ENCODE measurements at regions not wholly inside any gene's neighbourhood (a gene's known extent, or its start where the extent isn't known, plus 50 kb on each side); places are given as distances from the start of the nearest gene placed in this dataset.

DNA sequence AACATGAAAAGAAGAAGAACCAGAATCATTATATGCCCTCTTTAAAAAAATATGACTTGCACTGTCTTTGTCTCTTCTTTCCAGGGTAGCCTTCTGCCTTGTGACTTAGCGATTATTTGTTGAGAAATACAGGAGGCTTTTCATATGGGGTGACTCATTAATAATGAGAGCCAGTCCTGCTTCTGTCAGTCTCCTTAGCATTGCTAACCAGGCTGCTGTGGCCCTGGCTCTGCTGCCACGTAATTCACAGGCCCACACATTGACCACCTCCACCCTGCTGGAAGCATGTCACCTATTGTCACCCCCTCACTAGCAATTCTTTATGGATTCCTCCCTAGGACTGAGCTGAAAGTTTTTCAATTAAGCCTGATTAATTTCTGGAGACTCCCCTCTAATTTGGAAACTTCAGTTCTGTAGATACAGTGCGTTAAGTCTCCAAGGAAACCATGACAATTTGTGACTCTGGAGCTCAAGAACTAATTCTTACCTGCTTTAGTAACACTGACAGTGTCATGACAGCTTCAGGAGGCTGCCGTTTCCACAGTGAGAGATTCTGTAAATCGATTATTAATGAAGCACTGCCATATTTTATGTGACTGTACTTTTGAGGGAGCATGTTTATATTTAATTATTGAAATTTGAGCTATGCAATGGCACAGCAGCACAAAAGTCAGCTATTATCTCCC is 267.9 kb upstream of the SP8 start:
- CTCF ChIA-PET: no interaction called here

GRCh38 chr7:21059069-21059468 is 272.4 kb upstream of the SP8 start:
- Histone ChIP-seq H3K79me2 (ENCODE audit: insufficient read depth, low read length) (no peaks in the 10 kb centered on the region), H3K4me2 (ENCODE audit: low read length) (no peak overlapping the region), H3K9me2 (ENCODE audit: insufficient read depth) (no peaks in the 10 kb centered on the region), H3K36me3 (ENCODE audit: control insufficient read depth in 1 of 2, insufficient read depth in 2 of 2, low read length in 2 of 2) (no peaks in the 10 kb centered on the region), H3K9ac (ENCODE audit: low read length) (no peak overlapping the region), H3K27ac (ENCODE audit: low read depth, low read length) (no peak overlapping the region), H2AFZ (ENCODE audit: low read depth, low read length, poor library complexity, severe bottlenecking) (no peak overlapping the region), H3K4me1 (ENCODE audit: control insufficient read depth in 1 of 2, insufficient read depth in 2 of 2, low read length in 2 of 2) (no peaks in the 10 kb centered on the region), H3K27me3 (ENCODE audit: insufficient read depth, low read length) (no peaks in the 10 kb centered on the region; the same call in 1 of the 2 replicates), H4K20me1 (ENCODE audit: insufficient read depth) (no peaks in the 10 kb centered on the region), H3K9me3 (ENCODE audit: control insufficient read depth in 1 of 2, insufficient read depth in 1 of 2, low read depth in 1 of 2, low read length in 2 of 2) (no peaks in the 10 kb centered on the region), H3K4me3 (replicated peaks in 1 of 2; ENCODE audit: low read depth in 1 of 2, low read length in 2 of 2) (no peak overlapping the region)
- intact Hi-C loops (cut with micrococcal nuclease): no loop called here
- DNase-seq (ENCODE audit: low read depth, low spot score): no peak
- TF ChIP-seq YY1 (IDR thresholded peaks at IDR 0.05; ENCODE audit: extremely low read depth, insufficient replicate concordance, low read depth, low read length) (no peak), SIN3A (IDR thresholded peaks at IDR 0.05; ENCODE audit: low read depth) (no peak), MAX (IDR thresholded peaks at IDR 0.05) (no peak), POLR2A (IDR thresholded peaks at IDR 0.05; ENCODE audit: borderline replicate concordance, extremely low read depth, insufficient read depth, insufficient read length) (no peak), EZH2phosphoT487 (IDR thresholded peaks at IDR 0.05; ENCODE audit: borderline replicate concordance) (no peak), JUND (IDR thresholded peaks at IDR 0.05) (no peak), ZFX (IDR thresholded peaks at IDR 0.05) (no peak)
- TF ChIP-seq, protein P1, sequence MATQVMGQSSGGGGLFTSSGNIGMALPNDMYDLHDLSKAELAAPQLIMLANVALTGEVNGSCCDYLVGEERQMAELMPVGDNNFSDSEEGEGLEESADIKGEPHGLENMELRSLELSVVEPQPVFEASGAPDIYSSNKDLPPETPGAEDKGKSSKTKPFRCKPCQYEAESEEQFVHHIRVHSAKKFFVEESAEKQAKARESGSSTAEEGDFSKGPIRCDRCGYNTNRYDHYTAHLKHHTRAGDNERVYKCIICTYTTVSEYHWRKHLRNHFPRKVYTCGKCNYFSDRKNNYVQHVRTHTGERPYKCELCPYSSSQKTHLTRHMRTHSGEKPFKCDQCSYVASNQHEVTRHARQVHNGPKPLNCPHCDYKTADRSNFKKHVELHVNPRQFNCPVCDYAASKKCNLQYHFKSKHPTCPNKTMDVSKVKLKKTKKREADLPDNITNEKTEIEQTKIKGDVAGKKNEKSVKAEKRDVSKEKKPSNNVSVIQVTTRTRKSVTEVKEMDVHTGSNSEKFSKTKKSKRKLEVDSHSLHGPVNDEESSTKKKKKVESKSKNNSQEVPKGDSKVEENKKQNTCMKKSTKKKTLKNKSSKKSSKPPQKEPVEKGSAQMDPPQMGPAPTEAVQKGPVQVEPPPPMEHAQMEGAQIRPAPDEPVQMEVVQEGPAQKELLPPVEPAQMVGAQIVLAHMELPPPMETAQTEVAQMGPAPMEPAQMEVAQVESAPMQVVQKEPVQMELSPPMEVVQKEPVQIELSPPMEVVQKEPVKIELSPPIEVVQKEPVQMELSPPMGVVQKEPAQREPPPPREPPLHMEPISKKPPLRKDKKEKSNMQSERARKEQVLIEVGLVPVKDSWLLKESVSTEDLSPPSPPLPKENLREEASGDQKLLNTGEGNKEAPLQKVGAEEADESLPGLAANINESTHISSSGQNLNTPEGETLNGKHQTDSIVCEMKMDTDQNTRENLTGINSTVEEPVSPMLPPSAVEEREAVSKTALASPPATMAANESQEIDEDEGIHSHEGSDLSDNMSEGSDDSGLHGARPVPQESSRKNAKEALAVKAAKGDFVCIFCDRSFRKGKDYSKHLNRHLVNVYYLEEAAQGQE (IDR thresholded peaks at IDR 0.05; ENCODE audit: low read depth): no peak
- ChIA-PET RAD21 (ENCODE audit: low non-redundant PET in 1 of 2, low total read pairs in 2 of 2, uncharacterized antibody in 2 of 2, unreplicated experiment in 2 of 2) (no interaction called here), POLR2A (no interaction called here), CTCF (no interaction called here)
- ATAC-seq: no peak
- no TSS peak for BruUV-seq (replicated peaks)

More for the DNA sequence above, 267.9 kb upstream of the SP8 start:
- Histone ChIP-seq H3K4me3 (replicated peaks in 1 of 2; ENCODE audit: low read depth in 1 of 2, low read length in 2 of 2) (no peak overlapping the region), H2AFZ (ENCODE audit: low read depth, low read length, poor library complexity, severe bottlenecking) (no peak overlapping the region), H3K9me3 (ENCODE audit: control insufficient read depth in 1 of 2, insufficient read depth in 1 of 2, low read depth in 1 of 2, low read length in 2 of 2) (no peaks in the 10 kb centered on the region), H3K36me3 (ENCODE audit: control insufficient read depth in 1 of 2, insufficient read depth in 2 of 2, low read length in 2 of 2) (no peaks in the 10 kb centered on the region), H3K9me2 (ENCODE audit: insufficient read depth) (no peaks in the 10 kb centered on the region), H3K4me2 (ENCODE audit: low read length) (no peak overlapping the region), H4K20me1 (ENCODE audit: insufficient read depth) (no peaks in the 10 kb centered on the region), H3K9ac (ENCODE audit: low read length) (no peak overlapping the region), H3K27ac (ENCODE audit: low read depth, low read length) (no peak overlapping the region), H3K4me1 (ENCODE audit: control insufficient read depth in 1 of 2, insufficient read depth in 2 of 2, low read length in 2 of 2) (no peaks in the 10 kb centered on the region), H3K27me3 (ENCODE audit: insufficient read depth, low read length) (no peaks in the 10 kb centered on the region; the same call in 1 of the 2 replicates), H3K79me2 (ENCODE audit: insufficient read depth, low read length) (no peaks in the 10 kb centered on the region)
- ChIA-PET POLR2A (no interaction called here), RAD21 (ENCODE audit: low non-redundant PET in 1 of 2, low total read pairs in 2 of 2, uncharacterized antibody in 2 of 2, unreplicated experiment in 2 of 2) (no interaction called here)
- no TSS peak for BruUV-seq (replicated peaks)
- intact Hi-C loops (cut with micrococcal nuclease): no loop called here
- ATAC-seq (no peak), DNase-seq (ENCODE audit: low read depth, low spot score) (no peak)
- TF ChIP-seq CEBPB (IDR thresholded peaks at IDR 0.05; ENCODE audit: low read depth) (no peak), ELF1 (IDR thresholded peaks at IDR 0.05; ENCODE audit: borderline replicate concordance, low read depth) (no peak), EGR1 (IDR thresholded peaks at IDR 0.05; ENCODE audit: low read depth) (no peak), ZFX (IDR thresholded peaks at IDR 0.05) (no peak), POLR2A (IDR thresholded peaks at IDR 0.05; ENCODE audit: borderline replicate concordance, extremely low read depth, insufficient read depth, insufficient read length) (no peak)

All from HCT116 (cell line).